ENCODE measurements at regions not wholly inside any gene's neighbourhood (a gene's known extent, or its start where the extent isn't known, plus 50 kb on each side); places are given as distances from the start of the nearest gene placed in this dataset.

- ATAC-seq (ENCODE audit: low read depth) (no peak), DNase-seq (no peak)
- no peak overlapping the region for H3K56ac ChIP-seq (ENCODE audit: extremely low read depth, insufficient read depth, low read length)
- no peak overlapping the region for H4K91ac ChIP-seq (ENCODE audit: insufficient read depth, low read depth, low read length)
- dilution Hi-C loops (cut with HindIII; ENCODE audit: low sequenced_read_pairs, unreplicated experiment), result no loop called here
- no peak overlapping the region for H2BK5ac ChIP-seq (ENCODE audit: low read depth, low read length, poor library complexity, severe bottlenecking)
- H3K27me3 ChIP-seq (ENCODE audit: control insufficient read depth, insufficient read depth, low read length), result no peaks in the 10 kb centered on the region
- no peak overlapping the region for H3K4me2 ChIP-seq (ENCODE audit: low read depth, low read length)
- CTCF ChIA-PET, result no interaction called here
- no peak overlapping the region for H4K8ac ChIP-seq (ENCODE audit: low read depth in 2 of 2, low read length in 2 of 2)
- H3K4me1 ChIP-seq (ENCODE audit: control insufficient read depth, insufficient read depth, low read length), result no peaks in the 10 kb centered on the region
- no peaks in the 10 kb centered on the region for H3K36me3 ChIP-seq (ENCODE audit: control insufficient read depth, insufficient read depth, low read length)
- no peak overlapping the region for H3K18ac ChIP-seq (ENCODE audit: low read depth, low read length)
- no peak for TF ChIP-seq NFE2L2 (IDR thresholded peaks at IDR 0.05; ENCODE audit: low read depth, low read length)
- TF ChIP-seq BHLHE40 (IDR thresholded peaks at IDR 0.05; ENCODE audit: low read depth, low read length), result no peak
- no peak for TF ChIP-seq CEBPB (IDR thresholded peaks at IDR 0.05; ENCODE audit: low read depth, low read length)
- no peak for TF ChIP-seq MAFK (IDR thresholded peaks at IDR 0.05; ENCODE audit: low read depth, low read length)
- TF ChIP-seq CHD1 (IDR thresholded peaks at IDR 0.05; ENCODE audit: low read depth, low read length), result no peak
- no peak for TF ChIP-seq RAD21 (IDR thresholded peaks at IDR 0.05; ENCODE audit: low read length)
- TF ChIP-seq SMC3 (IDR thresholded peaks at IDR 0.05; ENCODE audit: low read depth, low read length), result no peak
- no peak for TF ChIP-seq RFX5 (IDR thresholded peaks at IDR 0.05; ENCODE audit: low read depth, low read length)
- TF ChIP-seq RCOR1 (IDR thresholded peaks at IDR 0.05; ENCODE audit: insufficient replicate concordance, low read length), result no peak
- no peak for TF ChIP-seq ELK1 (IDR thresholded peaks at IDR 0.05; ENCODE audit: borderline replicate concordance, low read depth, low read length)
- TF ChIP-seq, protein P1, sequence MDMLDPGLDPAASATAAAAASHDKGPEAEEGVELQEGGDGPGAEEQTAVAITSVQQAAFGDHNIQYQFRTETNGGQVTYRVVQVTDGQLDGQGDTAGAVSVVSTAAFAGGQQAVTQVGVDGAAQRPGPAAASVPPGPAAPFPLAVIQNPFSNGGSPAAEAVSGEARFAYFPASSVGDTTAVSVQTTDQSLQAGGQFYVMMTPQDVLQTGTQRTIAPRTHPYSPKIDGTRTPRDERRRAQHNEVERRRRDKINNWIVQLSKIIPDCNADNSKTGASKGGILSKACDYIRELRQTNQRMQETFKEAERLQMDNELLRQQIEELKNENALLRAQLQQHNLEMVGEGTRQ (IDR thresholded peaks at IDR 0.05; ENCODE audit: low read depth, low read length), result no peak
- TF ChIP-seq MAZ (IDR thresholded peaks at IDR 0.05; ENCODE audit: borderline replicate concordance, low read depth, low read length), result no peak
- TF ChIP-seq, protein P2, sequence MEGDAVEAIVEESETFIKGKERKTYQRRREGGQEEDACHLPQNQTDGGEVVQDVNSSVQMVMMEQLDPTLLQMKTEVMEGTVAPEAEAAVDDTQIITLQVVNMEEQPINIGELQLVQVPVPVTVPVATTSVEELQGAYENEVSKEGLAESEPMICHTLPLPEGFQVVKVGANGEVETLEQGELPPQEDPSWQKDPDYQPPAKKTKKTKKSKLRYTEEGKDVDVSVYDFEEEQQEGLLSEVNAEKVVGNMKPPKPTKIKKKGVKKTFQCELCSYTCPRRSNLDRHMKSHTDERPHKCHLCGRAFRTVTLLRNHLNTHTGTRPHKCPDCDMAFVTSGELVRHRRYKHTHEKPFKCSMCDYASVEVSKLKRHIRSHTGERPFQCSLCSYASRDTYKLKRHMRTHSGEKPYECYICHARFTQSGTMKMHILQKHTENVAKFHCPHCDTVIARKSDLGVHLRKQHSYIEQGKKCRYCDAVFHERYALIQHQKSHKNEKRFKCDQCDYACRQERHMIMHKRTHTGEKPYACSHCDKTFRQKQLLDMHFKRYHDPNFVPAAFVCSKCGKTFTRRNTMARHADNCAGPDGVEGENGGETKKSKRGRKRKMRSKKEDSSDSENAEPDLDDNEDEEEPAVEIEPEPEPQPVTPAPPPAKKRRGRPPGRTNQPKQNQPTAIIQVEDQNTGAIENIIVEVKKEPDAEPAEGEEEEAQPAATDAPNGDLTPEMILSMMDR (conservative IDR thresholded peaks at IDR 0.05; ENCODE audit: low read depth, low read length), result no peak
- TF ChIP-seq FOS (IDR thresholded peaks at IDR 0.05; ENCODE audit: low read depth, low read length), result no peak
- no peak for TF ChIP-seq MXI1 (IDR thresholded peaks at IDR 0.05; ENCODE audit: borderline replicate concordance, low read depth, low read length)
- no peak for TF ChIP-seq POLR2A (IDR thresholded peaks at IDR 0.05; ENCODE audit: low read depth, low read length)
- BruUV-seq (replicated peaks), result no TSS peak
- H2AK9ac ChIP-seq (replicated peaks; ENCODE audit: low read depth, low read length, poor library complexity), result no peak overlapping the region
- H3K23ac ChIP-seq (ENCODE audit: low read depth, low read length), result no peak overlapping the region
- H3K79me1 ChIP-seq (ENCODE audit: low read depth in 1 of 2, low read length in 2 of 2), result no peaks in the 10 kb centered on the region
- H4K5ac ChIP-seq (ENCODE audit: low read depth, low read length), result no peak overlapping the region
- no peaks in the 10 kb centered on the region; the same call in 1 of the 2 replicates for H3K9me3 ChIP-seq (ENCODE audit: control insufficient read depth, insufficient read depth, low read length)
- H3K4me3 ChIP-seq (ENCODE audit: insufficient read depth, low read depth, low read length), result no peak overlapping the region
- POLR2A ChIA-PET (ENCODE audit: unreplicated experiment), result no interaction called here
- no peak overlapping the region for H3K27ac ChIP-seq (ENCODE audit: insufficient read depth, low read length)
- H3K9ac ChIP-seq (ENCODE audit: low read depth, low read length), result no peak overlapping the region
- no peak overlapping the region for H2AK5ac ChIP-seq (ENCODE audit: low read depth, low read length)
- WGBS, 2 experiments (ENCODE audit: extremely low coverage in 2 of 2, insufficient read length in 1 of 2), result no CpG with 5 or more reads among the region's 2 CpGs
- no peaks in the 10 kb centered on the region for H4K20me1 ChIP-seq (ENCODE audit: insufficient read depth, low read length)
- no peak overlapping the region for H3K4ac ChIP-seq (ENCODE audit: low read depth, low read length)
- H3K14ac ChIP-seq (replicated peaks; ENCODE audit: low read depth, low read length), result no peak overlapping the region
- H3K9me1 ChIP-seq (ENCODE audit: insufficient read depth, low read length), result no peaks in the 10 kb centered on the region
- H2BK20ac ChIP-seq (ENCODE audit: low read depth, low read length), result no peak overlapping the region
- in situ Hi-C loops (cut with MboI; ENCODE audit: low sequenced_read_pairs), result loop anchor here (10.0 to 25.0 kb wide), 2 partner anchors 567 to 1429 kb away; no protein-coding TSS in a partner anchor
- H2BK15ac ChIP-seq (ENCODE audit: low read depth, low read length), result no peak overlapping the region
- intact Hi-C loops (cut with micrococcal nuclease), result no loop called here
- H2AFZ ChIP-seq (replicated peaks; ENCODE audit: low read length, poor library complexity), result no peak overlapping the region
- no peak overlapping the region for H2BK120ac ChIP-seq (ENCODE audit: low read depth, low read length)
Observed at GRCh38 chr7:18341756-18342155, 153.8 kb upstream of the HDAC9 start.

Measured in IMR-90 (cell line).